NCI-H1105 (cell line): ENCODE measurements at regions not wholly inside any gene's neighbourhood (a gene's known extent, or its start where the extent isn't known, plus 50 kb on each side); places are given as distances from the start of the nearest gene placed in this dataset.

Experiments
- DNase-seq: peaks from one replicate; lab custom pipeline; 2025; lab: John Stamatoyannopoulos, UW

- no peak for DNase-seq
These were observed 685.6 kb upstream of the SLITRK1 start for GRCh38 chr13:84567848-84568247.

GRCh38 chr13:84566780-84567179 lies 684.5 kb upstream of the SLITRK1 start:
- DNase-seq, result no peak

GRCh38 chr13:84563611-84564010 lies 681.3 kb upstream of the SLITRK1 start:
- DNase-seq, result no peak

GRCh38 chr13:84553227-84553626 lies 671.0 kb upstream of the SLITRK1 start:
- DNase-seq, result no peak

- DNase-seq, result no peak
These were observed 661.7 kb upstream of the SLITRK1 start for GRCh38 chr13:84543962-84544361.

- DNase-seq, result no peak
These were observed 660.1 kb upstream of the SLITRK1 start for GRCh38 chr13:84542348-84542747.

GRCh38 chr13:84536906-84537305 lies 654.6 kb upstream of the SLITRK1 start:
- DNase-seq, result no peak

GRCh38 chr13:84528408-84529070 lies 646.3 kb upstream of the SLITRK1 start:
- DNase-seq, result no peak

GRCh38 chr13:84525865-84526264 lies 643.6 kb upstream of the SLITRK1 start:
- DNase-seq, result no peak

- no peak for DNase-seq
These were observed 642.3 kb upstream of the SLITRK1 start for GRCh38 chr13:84524586-84524985.

GRCh38 chr13:84500016-84500415 lies 617.7 kb upstream of the SLITRK1 start:
- no peak for DNase-seq

GRCh38 chr13:84497613-84498012 lies 615.3 kb upstream of the SLITRK1 start:
- no peak for DNase-seq

- no peak for DNase-seq
These were observed 609.7 kb upstream of the SLITRK1 start for GRCh38 chr13:84491952-84492351.

- no peak for DNase-seq
These were observed 605.5 kb upstream of the SLITRK1 start for GRCh38 chr13:84487752-84488151.

- DNase-seq, result no peak
These were observed 599.7 kb upstream of the SLITRK1 start for GRCh38 chr13:84481958-84482357.

GRCh38 chr13:84479656-84480055 lies 597.4 kb upstream of the SLITRK1 start:
- no peak for DNase-seq

- no peak for DNase-seq
These were observed 588.3 kb upstream of the SLITRK1 start for GRCh38 chr13:84470528-84470927.

- DNase-seq, result no peak
These were observed 584.2 kb upstream of the SLITRK1 start for GRCh38 chr13:84466461-84466860.

- DNase-seq, result no peak
These were observed 578.7 kb upstream of the SLITRK1 start for GRCh38 chr13:84460989-84461388.

GRCh38 chr13:84455143-84455905 lies 573.0 kb upstream of the SLITRK1 start:
- DNase-seq, result no peak

GRCh38 chr13:84447640-84447978 lies 565.3 kb upstream of the SLITRK1 start:
- DNase-seq, result no peak

GRCh38 chr13:84446972-84447639 lies 564.8 kb upstream of the SLITRK1 start:
- no peak for DNase-seq

GRCh38 chr13:84445776-84446175 lies 563.5 kb upstream of the SLITRK1 start:
- no peak for DNase-seq
